IMR-90 (cell line): ENCODE measurements at regions not wholly inside any gene's neighbourhood (a gene's known extent, or its start where the extent isn't known, plus 50 kb on each side); places are given as distances from the start of the nearest gene placed in this dataset.

Experiments used
- ATAC-seq: fragments of 200-7000 bp; cut with Tn5 transposase; 2 replicates; pipeline ENCODE4 v1.9.1; 2020; ENCODE audit warnings: low read depth, mild to moderate bottlenecking, moderate library complexity
- BruUV-seq: library from RNA; stranded (reverse); fragments of 400-500 nt; replicated peaks from 2 replicates; lab custom pipeline; 2021; lab: Mats Ljungman, UMichigan
- CTCF ChIA-PET: fragments of 300-600 bp; formaldehyde crosslinking; extraction: SDS; loops from one replicate; lab custom pipeline; 2021; ENCODE audit warnings: antibody characterized with exemption; lab: Yijun Ruan, JAX
- POLR2A ChIA-PET: fragments of 300-600 bp; sonication (Branson Sonifier 250); formaldehyde crosslinking; loops from one replicate; lab custom pipeline; 2022; ENCODE audit warnings: antibody characterized with exemption; ENCODE audit not compliant: unreplicated experiment; lab: Charles Lee
- DNase-seq: peaks from one replicate; pipeline ENCODE4 v3.0.0; 2013
- H2AFZ ChIP-seq: replicated peaks from 2 replicates; pipeline ENCODE3; 2013; ENCODE audit warnings: low read length, mild to moderate bottlenecking; ENCODE audit not compliant: poor library complexity
- H2AK5ac ChIP-seq: 2 replicates; pipeline ENCODE4 v1.6.1; 2013; ENCODE audit warnings: low read depth, low read length, inconsistent platforms
- H2AK9ac ChIP-seq: replicated peaks from 2 replicates; pipeline ENCODE3; 2013; ENCODE audit warnings: mild to moderate bottlenecking, low read depth, low read length, moderate library complexity; ENCODE audit not compliant: poor library complexity
- H2BK120ac ChIP-seq: 2 replicates; pipeline ENCODE4 v1.6.1; 2013; ENCODE audit warnings: low read depth, low read length, inconsistent platforms
- H2BK15ac ChIP-seq: 3 replicates; pipeline ENCODE4 v1.6.1; 2013; ENCODE audit warnings: low read depth, low read length, inconsistent platforms
- H2BK20ac ChIP-seq: 2 replicates; pipeline ENCODE4 v1.6.1; 2013; ENCODE audit warnings: low read depth, mild to moderate bottlenecking, inconsistent platforms, low read length, moderate library complexity
- H2BK5ac ChIP-seq: 2 replicates; pipeline ENCODE4 v1.6.1; 2013; ENCODE audit warnings: mild to moderate bottlenecking, low read depth, low read length, inconsistent platforms; ENCODE audit not compliant: poor library complexity, severe bottlenecking
- H3K14ac ChIP-seq: replicated peaks from 2 replicates; pipeline ENCODE4 v1.6.1; 2013; ENCODE audit warnings: low read depth, low read length, inconsistent platforms
- H3K18ac ChIP-seq: 2 replicates; pipeline ENCODE4 v1.6.1; 2013; ENCODE audit warnings: low read depth, low read length, control low read depth
- H3K23ac ChIP-seq: 2 replicates; pipeline ENCODE4 v1.6.1; 2013; ENCODE audit warnings: low read depth, low read length, inconsistent platforms
- H3K27ac ChIP-seq: 2 replicates; pipeline ENCODE4 v1.5.1; 2013; ENCODE audit warnings: mild to moderate bottlenecking, control low read depth, low read length; ENCODE audit not compliant: insufficient read depth
- H3K27me3 ChIP-seq: 2 replicates; pipeline ENCODE4 v1.6.1; 2013; ENCODE audit warnings: low read length; ENCODE audit not compliant: control insufficient read depth, insufficient read depth
- H3K36me3 ChIP-seq: 2 replicates; pipeline ENCODE4 v1.6.1; 2013; ENCODE audit warnings: low read length, mixed read lengths; ENCODE audit not compliant: control insufficient read depth, insufficient read depth
- H3K4ac ChIP-seq: 2 replicates; pipeline ENCODE4 v1.6.1; 2013; ENCODE audit warnings: low read depth, low read length, inconsistent platforms
- H3K4me1 ChIP-seq: 2 replicates; pipeline ENCODE4 v1.6.1; 2013; ENCODE audit warnings: low read length, mixed read lengths; ENCODE audit not compliant: control insufficient read depth, insufficient read depth
- H3K4me2 ChIP-seq: 2 replicates; pipeline ENCODE4 v1.6.1; 2013; ENCODE audit warnings: low read depth, mild to moderate bottlenecking, control low read depth, low read length, moderate library complexity
- H3K4me3 ChIP-seq: 2 replicates; pipeline ENCODE4 v1.5.1; 2013; ENCODE audit warnings: low read depth, mild to moderate bottlenecking, control low read depth, low read length, moderate library complexity; ENCODE audit not compliant: insufficient read depth
- H3K56ac ChIP-seq: 2 replicates; pipeline ENCODE4 v1.6.1; 2013; ENCODE audit warnings: low read length, inconsistent platforms; ENCODE audit not compliant: insufficient read depth; ENCODE audit errors: extremely low read depth
- H3K79me1 ChIP-seq, 2 experiments: 2 replicates each; pipeline ENCODE4 v1.6.1; 2013; ENCODE audit warnings: low read length in 2 of 2, inconsistent platforms in 1 of 2, low read depth in 1 of 2
- H3K9ac ChIP-seq: 2 replicates; pipeline ENCODE4 v1.6.1; 2013; ENCODE audit warnings: low read depth, low read length, control low read depth
- H3K9me1 ChIP-seq: 2 replicates; pipeline ENCODE4 v1.6.1; 2013; ENCODE audit warnings: low read length, inconsistent platforms; ENCODE audit not compliant: insufficient read depth
- H3K9me3 ChIP-seq: 2 replicates; pipeline ENCODE4 v1.6.1; 2013; ENCODE audit warnings: low read length; ENCODE audit not compliant: control insufficient read depth, insufficient read depth
- H4K20me1 ChIP-seq: 2 replicates; pipeline ENCODE4 v1.6.1; 2013; ENCODE audit warnings: low read length, inconsistent platforms; ENCODE audit not compliant: insufficient read depth
- H4K5ac ChIP-seq: 2 replicates; pipeline ENCODE4 v1.6.1; 2013; ENCODE audit warnings: mild to moderate bottlenecking, low read depth, low read length, control low read depth
- H4K8ac ChIP-seq, 2 experiments: 2 replicates each; pipeline ENCODE4 v1.6.1; 2013; ENCODE audit warnings: low read depth in 2 of 2, low read length in 2 of 2, control low read depth in 1 of 2, inconsistent platforms in 1 of 2
- H4K91ac ChIP-seq: 2 replicates; pipeline ENCODE4 v1.6.1; 2013; ENCODE audit warnings: low read depth, low read length, inconsistent platforms; ENCODE audit not compliant: insufficient read depth
- CEBPB ChIP-seq: IDR thresholded peaks from 2 replicates; pipeline ENCODE4 v1.6.1; 2012; ENCODE audit warnings: low read depth, low read length, improper control_type of control experiment
- CHD1 ChIP-seq: IDR thresholded peaks from 2 replicates; pipeline ENCODE4 v1.6.1; 2012; ENCODE audit warnings: low read depth, low read length, improper control_type of control experiment
- FOS ChIP-seq: fragments of 150-350 bp; IDR thresholded peaks from 2 replicates; pipeline ENCODE4 v1.6.1; 2016; ENCODE audit warnings: low read depth, low read length
- MAFK ChIP-seq: IDR thresholded peaks from 2 replicates; pipeline ENCODE4 v1.6.1; 2012; ENCODE audit warnings: low read depth, low read length, improper control_type of control experiment
- NFE2L2 ChIP-seq: fragments of 150-350 bp; IDR thresholded peaks from 2 replicates; pipeline ENCODE4 v1.6.1; 2016; ENCODE audit warnings: low read depth, mild to moderate bottlenecking, low read length
- POLR2A ChIP-seq: IDR thresholded peaks from 2 replicates; pipeline ENCODE4 v1.6.1; 2012; ENCODE audit warnings: mild to moderate bottlenecking, low read depth, low read length
- RAD21 ChIP-seq: IDR thresholded peaks from 2 replicates; pipeline ENCODE4 v1.6.1; 2012; ENCODE audit warnings: low read length, improper control_type of control experiment
- RCOR1 ChIP-seq: IDR thresholded peaks from 2 replicates; pipeline ENCODE4 v1.6.1; 2012; ENCODE audit warnings: mild to moderate bottlenecking, low read length, improper control_type of control experiment; ENCODE audit not compliant: insufficient replicate concordance
- SMC3 ChIP-seq: fragments of 150-350 bp; IDR thresholded peaks from 2 replicates; pipeline ENCODE4 v1.6.1; 2016; ENCODE audit warnings: low read depth, mild to moderate bottlenecking, antibody characterized with exemption, low read length, moderate library complexity
- WGBS, 2 experiments: methylation state at CpG; one replicate each; pipeline versions ENCODE4 v1.1.5 to v1.1.7; 2013; ENCODE audit warnings: missing lambda C conversion rate in 2 of 2; ENCODE audit not compliant: insufficient read length in 1 of 2; ENCODE audit errors: extremely low coverage in 2 of 2; 5-methylcytosine and 5-hydroxymethylcytosine counted together
- dilution Hi-C: fragments of 300-500 bp; cut with HindIII; formaldehyde crosslinking; loops from one replicate; pipeline ENCODE4 v1.14.3; 2018; ENCODE audit warnings: low sequenced_read_pairs; ENCODE audit not compliant: unreplicated experiment
- in situ Hi-C: fragments of 300-500 bp; cut with MboI; formaldehyde crosslinking; loops from 3 replicates; pipeline ENCODE4 v1.14.3; 2019; ENCODE audit warnings: low sequenced_read_pairs, inconsistent platforms, mixed read lengths
- intact Hi-C: fragments of 100-400 bp; cut with micrococcal nuclease; formaldehyde crosslinking; loops from 2 replicates; pipeline ENCODE4 v1.10.0; 2022
- TF ChIP-seq, protein P1 (sequence below): fragments of 150-350 bp; IDR thresholded peaks from 2 replicates; pipeline ENCODE4 v1.6.1; 2016; ENCODE audit warnings: low read depth, mild to moderate bottlenecking, low read length, moderate library complexity, borderline replicate concordance
- TF ChIP-seq, protein P2 (sequence below): fragments of 150-350 bp; IDR thresholded peaks from 2 replicates; pipeline ENCODE4 v1.6.1; 2017; ENCODE audit warnings: mild to moderate bottlenecking, antibody characterized with exemption, low read length, low read depth

DNA sequence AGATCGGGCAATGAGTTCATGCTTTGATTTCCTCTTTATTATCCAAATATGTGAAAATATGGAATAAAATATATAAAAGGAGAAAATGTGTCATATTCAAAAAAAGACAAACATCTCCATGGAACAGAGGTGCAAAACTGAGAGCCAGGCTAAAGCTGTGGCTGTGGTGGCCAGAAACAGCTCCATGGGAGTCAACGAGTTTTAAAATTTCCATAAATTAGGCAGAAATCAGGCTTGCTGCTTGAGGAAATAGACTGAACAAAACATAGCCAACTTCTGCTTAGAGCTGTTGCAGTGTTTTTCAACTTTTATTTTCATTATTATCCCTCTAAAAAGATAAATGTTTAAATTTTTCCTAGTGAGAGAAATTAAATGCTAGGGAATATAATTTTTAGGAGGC lies 110.8 kb upstream of the SLC30A5 start:
- Histone ChIP-seq H3K9ac (no peak overlapping the region), H3K9me1 (no peaks in the 10 kb centered on the region), H2BK15ac (no peak overlapping the region), H3K14ac (no peak overlapping the region), H3K9me3 (no peaks in the 10 kb centered on the region), H3K4me2 (no peak overlapping the region), H2AFZ (no peak overlapping the region), H3K18ac (no peak overlapping the region), H3K79me1 (no peaks in the 10 kb centered on the region), H4K20me1 (no peaks in the 10 kb centered on the region), H3K36me3 (no peaks in the 10 kb centered on the region), H2BK20ac (no peak overlapping the region), H3K4ac (no peak overlapping the region), H3K27ac (no peak overlapping the region), H4K8ac (no peak overlapping the region), H3K56ac (no peak overlapping the region), H3K23ac (no peak overlapping the region), H2AK5ac (no peak overlapping the region), H2BK5ac (no peak overlapping the region), H4K91ac (no peak overlapping the region), H2AK9ac (no peak overlapping the region), H3K4me3 (no peak overlapping the region), H4K5ac (no peak overlapping the region), H3K27me3 (no peaks in the 10 kb centered on the region), H3K4me1 (no peaks in the 10 kb centered on the region), H2BK120ac (no peak overlapping the region)
- dilution Hi-C loops (no loop called here), in situ Hi-C loops (no loop called here), intact Hi-C loops (no loop called here)
- ATAC-seq (no peak), DNase-seq (no peak)
- ChIA-PET CTCF (interaction anchor here (0.6 kb wide), 1 partner anchor 354 kb away, joined by 3 read pairs; no protein-coding TSS in a partner anchor), POLR2A (no interaction called here)
- no peak for TF ChIP-seq SMC3
- TF ChIP-seq FOS = no peak
- no peak for TF ChIP-seq NFE2L2
- no peak for TF ChIP-seq MAFK
- TF ChIP-seq, protein P1, sequence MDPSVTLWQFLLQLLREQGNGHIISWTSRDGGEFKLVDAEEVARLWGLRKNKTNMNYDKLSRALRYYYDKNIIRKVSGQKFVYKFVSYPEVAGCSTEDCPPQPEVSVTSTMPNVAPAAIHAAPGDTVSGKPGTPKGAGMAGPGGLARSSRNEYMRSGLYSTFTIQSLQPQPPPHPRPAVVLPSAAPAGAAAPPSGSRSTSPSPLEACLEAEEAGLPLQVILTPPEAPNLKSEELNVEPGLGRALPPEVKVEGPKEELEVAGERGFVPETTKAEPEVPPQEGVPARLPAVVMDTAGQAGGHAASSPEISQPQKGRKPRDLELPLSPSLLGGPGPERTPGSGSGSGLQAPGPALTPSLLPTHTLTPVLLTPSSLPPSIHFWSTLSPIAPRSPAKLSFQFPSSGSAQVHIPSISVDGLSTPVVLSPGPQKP = no peak
- TF ChIP-seq, protein P2, sequence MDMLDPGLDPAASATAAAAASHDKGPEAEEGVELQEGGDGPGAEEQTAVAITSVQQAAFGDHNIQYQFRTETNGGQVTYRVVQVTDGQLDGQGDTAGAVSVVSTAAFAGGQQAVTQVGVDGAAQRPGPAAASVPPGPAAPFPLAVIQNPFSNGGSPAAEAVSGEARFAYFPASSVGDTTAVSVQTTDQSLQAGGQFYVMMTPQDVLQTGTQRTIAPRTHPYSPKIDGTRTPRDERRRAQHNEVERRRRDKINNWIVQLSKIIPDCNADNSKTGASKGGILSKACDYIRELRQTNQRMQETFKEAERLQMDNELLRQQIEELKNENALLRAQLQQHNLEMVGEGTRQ = no peak
- TF ChIP-seq CEBPB = no peak
- TF ChIP-seq RCOR1 = no peak
- no peak for TF ChIP-seq RAD21
- no peak for TF ChIP-seq CHD1
- TF ChIP-seq POLR2A = no peak
- no TSS peak for BruUV-seq
- WGBS, 2 experiments = no CpG with 5 or more reads among the region's 2 CpGs
